ENCODE measurements at regions not wholly inside any gene's neighbourhood (a gene's known extent, or its start where the extent isn't known, plus 50 kb on each side); places are given as distances from the start of the nearest gene placed in this dataset.

DNA sequence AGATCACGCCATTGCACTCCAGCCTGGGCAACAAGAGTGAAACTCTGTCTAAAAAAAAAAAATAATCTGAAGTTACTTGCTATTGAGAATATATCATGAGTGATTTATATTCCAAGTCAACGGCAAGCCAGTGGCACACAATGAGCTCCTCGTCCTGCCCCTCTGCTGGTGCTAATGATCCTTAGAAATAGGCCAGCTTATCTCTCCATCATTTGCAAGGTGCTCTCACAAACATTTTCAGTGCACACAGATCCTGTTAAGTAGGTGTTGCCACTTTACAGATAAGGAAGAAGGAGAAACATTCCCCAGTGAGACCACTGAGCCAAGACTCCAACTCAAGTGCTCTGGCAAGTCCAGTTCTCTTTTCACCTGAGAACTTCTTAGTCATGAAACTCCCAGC, 91.3 kb upstream of the GPR45 start:
- no peak overlapping the region for H3K27ac Mint-ChIP-seq (ENCODE audit: low read depth, unreplicated experiment)
- peaks cover 35% of the 10 kb centered on the region for H3K27me3 Mint-ChIP-seq (ENCODE audit: insufficient read depth, unreplicated experiment)
- ChIA-PET POLR2A (no interaction called here), CTCF (interaction anchor here (0.9 kb wide), 1 partner anchor 30 kb away, joined by 3 read pairs; no protein-coding TSS in a partner anchor)
- H3K36me3 Mint-ChIP-seq (ENCODE audit: insufficient read depth, unreplicated experiment) = no peaks in the 10 kb centered on the region
- BruUV-seq (replicated peaks) = no TSS peak
- TF ChIP-seq, protein P1, sequence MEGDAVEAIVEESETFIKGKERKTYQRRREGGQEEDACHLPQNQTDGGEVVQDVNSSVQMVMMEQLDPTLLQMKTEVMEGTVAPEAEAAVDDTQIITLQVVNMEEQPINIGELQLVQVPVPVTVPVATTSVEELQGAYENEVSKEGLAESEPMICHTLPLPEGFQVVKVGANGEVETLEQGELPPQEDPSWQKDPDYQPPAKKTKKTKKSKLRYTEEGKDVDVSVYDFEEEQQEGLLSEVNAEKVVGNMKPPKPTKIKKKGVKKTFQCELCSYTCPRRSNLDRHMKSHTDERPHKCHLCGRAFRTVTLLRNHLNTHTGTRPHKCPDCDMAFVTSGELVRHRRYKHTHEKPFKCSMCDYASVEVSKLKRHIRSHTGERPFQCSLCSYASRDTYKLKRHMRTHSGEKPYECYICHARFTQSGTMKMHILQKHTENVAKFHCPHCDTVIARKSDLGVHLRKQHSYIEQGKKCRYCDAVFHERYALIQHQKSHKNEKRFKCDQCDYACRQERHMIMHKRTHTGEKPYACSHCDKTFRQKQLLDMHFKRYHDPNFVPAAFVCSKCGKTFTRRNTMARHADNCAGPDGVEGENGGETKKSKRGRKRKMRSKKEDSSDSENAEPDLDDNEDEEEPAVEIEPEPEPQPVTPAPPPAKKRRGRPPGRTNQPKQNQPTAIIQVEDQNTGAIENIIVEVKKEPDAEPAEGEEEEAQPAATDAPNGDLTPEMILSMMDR (IDR thresholded peaks at IDR 0.05; ENCODE audit: unreplicated experiment) = no peak
- no peaks in the 10 kb centered on the region for H3K4me1 Mint-ChIP-seq (ENCODE audit: insufficient read depth, unreplicated experiment)
- no peak for DNase-seq (ENCODE audit: unreplicated experiment)
- intact Hi-C loops (cut with micrococcal nuclease) = no loop called here
- H3K9me3 Mint-ChIP-seq (ENCODE audit: unreplicated experiment) = no peaks in the 10 kb centered on the region
- H3K4me3 Mint-ChIP-seq (ENCODE audit: unreplicated experiment) = no peak overlapping the region

- Mint-ChIP-seq H3K4me3 (ENCODE audit: unreplicated experiment) (no peak overlapping the region), H3K4me1 (ENCODE audit: insufficient read depth, unreplicated experiment) (no peaks in the 10 kb centered on the region), H3K27ac (ENCODE audit: low read depth, unreplicated experiment) (no peak overlapping the region), H3K36me3 (ENCODE audit: insufficient read depth, unreplicated experiment) (no peaks in the 10 kb centered on the region), H3K9me3 (ENCODE audit: unreplicated experiment) (peaks cover 22% of the 10 kb centered on the region), H3K27me3 (ENCODE audit: insufficient read depth, unreplicated experiment) (peaks cover 17% of the 10 kb centered on the region)
- POLR2A ChIA-PET = no interaction called here
- TF ChIP-seq, protein P1 (IDR thresholded peaks at IDR 0.05; ENCODE audit: unreplicated experiment) = no peak
- CTCF ChIA-PET = interaction anchor here (0.7 to 1.0 kb wide), 2 partner anchors 24 to 39 kb away, joined by 3 read pairs; no protein-coding TSS in a partner anchor
- intact Hi-C loops (cut with micrococcal nuclease) = no loop called here
- no peak for DNase-seq (ENCODE audit: unreplicated experiment)
- BruUV-seq (replicated peaks) = no TSS peak
These were observed 87.3 kb upstream of the GPR45 start for GRCh38 chr2:105154119-105154818.

- BruUV-seq (replicated peaks) = no TSS peak
- no peak overlapping the region for H3K27ac Mint-ChIP-seq (ENCODE audit: low read depth, unreplicated experiment)
- CTCF ChIA-PET = interaction anchor here (1.2 kb wide), 1 partner anchor 75 kb away, joined by 4 read pairs; no protein-coding TSS in a partner anchor
These were observed 85.4 kb upstream of the GPR45 start for GRCh38 chr2:105156166-105156565.

DNA sequence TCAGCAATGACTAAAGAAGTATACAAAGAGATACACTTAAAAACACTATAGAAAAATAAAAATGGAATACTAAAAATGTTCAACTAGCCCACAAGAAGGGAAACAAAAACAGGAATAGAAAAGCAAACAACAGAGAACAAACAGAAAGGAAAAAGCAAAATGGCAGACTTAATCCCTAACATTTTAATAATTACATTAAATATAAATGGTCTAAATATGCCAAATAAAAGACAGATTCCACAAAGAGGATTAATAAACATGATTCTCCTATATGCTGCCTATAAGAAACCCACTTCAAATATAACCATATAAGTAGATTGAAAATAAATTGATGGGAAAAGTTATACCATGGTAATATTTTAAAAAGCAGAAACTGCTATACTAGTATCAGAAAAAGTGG, 83.5 kb upstream of the GPR45 start:
- intact Hi-C loops (cut with micrococcal nuclease) = no loop called here
- POLR2A ChIA-PET = no interaction called here
- H3K9me3 Mint-ChIP-seq (ENCODE audit: unreplicated experiment) = peaks cover 22% of the 10 kb centered on the region
- no TSS peak for BruUV-seq (replicated peaks)
- H3K4me1 Mint-ChIP-seq (ENCODE audit: insufficient read depth, unreplicated experiment) = no peaks in the 10 kb centered on the region
- H3K27me3 Mint-ChIP-seq (ENCODE audit: insufficient read depth, unreplicated experiment) = peaks cover 20% of the 10 kb centered on the region
- CTCF ChIA-PET = no interaction called here
- DNase-seq (ENCODE audit: unreplicated experiment) = no peak
- no peak overlapping the region for H3K4me3 Mint-ChIP-seq (ENCODE audit: unreplicated experiment)
- TF ChIP-seq, protein P1 (IDR thresholded peaks at IDR 0.05; ENCODE audit: unreplicated experiment) = no peak
- H3K27ac Mint-ChIP-seq (ENCODE audit: low read depth, unreplicated experiment) = no peak overlapping the region
- H3K36me3 Mint-ChIP-seq (ENCODE audit: insufficient read depth, unreplicated experiment) = no peaks in the 10 kb centered on the region

More at GRCh38 chr2:105156166-105156565, 85.4 kb upstream of the GPR45 start:
- Mint-ChIP-seq H3K27me3 (ENCODE audit: insufficient read depth, unreplicated experiment) (peaks cover 20% of the 10 kb centered on the region), H3K36me3 (ENCODE audit: insufficient read depth, unreplicated experiment) (no peaks in the 10 kb centered on the region), H3K4me1 (ENCODE audit: insufficient read depth, unreplicated experiment) (no peaks in the 10 kb centered on the region), H3K4me3 (ENCODE audit: unreplicated experiment) (no peak overlapping the region), H3K9me3 (ENCODE audit: unreplicated experiment) (peaks cover 22% of the 10 kb centered on the region)
- DNase-seq (ENCODE audit: unreplicated experiment) = no peak
- intact Hi-C loops (cut with micrococcal nuclease) = no loop called here
- POLR2A ChIA-PET = no interaction called here
- TF ChIP-seq, protein P1 (IDR thresholded peaks at IDR 0.05; ENCODE audit: unreplicated experiment) = no peak

Measured in MCF 10A (cell line).